HepG2 (cell line): ENCODE measurements at regions not wholly inside any gene's neighbourhood (a gene's known extent, or its start where the extent isn't known, plus 50 kb on each side); places are given as distances from the start of the nearest gene placed in this dataset.

Experiments
- ATAC-seq: fragments of 200-7000 bp; cut with Tn5 transposase; 3 replicates; pipeline ENCODE4 v1.9.1; 2020; ENCODE audit warnings: mild to moderate bottlenecking, moderate library complexity
- BruUV-seq: library from RNA; stranded (reverse); fragments of 400-500 nt; replicated peaks from 2 replicates; lab custom pipeline; 2021; lab: Mats Ljungman, UMichigan
- CTCF ChIA-PET: fragments of 300-600 bp; formaldehyde crosslinking; extraction: SDS; loops from one replicate; lab custom pipeline; 2021; ENCODE audit warnings: low total read pairs, inconsistent platforms, low intra/inter-chr PET ratio; lab: Yijun Ruan, JAX
- POLR2A ChIA-PET: fragments of 350-600 bp; sonication (Branson Sonifier 250); formaldehyde crosslinking; loops from one replicate; lab custom pipeline; 2020; ENCODE audit warnings: antibody characterized with exemption, inconsistent platforms; lab: Yijun Ruan, JAX
- DNase-seq: peaks from one replicate; pipeline ENCODE4 v3.0.0-alpha.2; 2015; ENCODE audit warnings: low spot score
- FAIRE-seq: peaks from 3 replicates; lab custom pipeline; 2011; peaks lifted over from hg19 to GRCh38; lab: Jason Lieb, UNC
- H2AFZ ChIP-seq: one replicate; pipeline ENCODE4 v1.6.1; 2011; ENCODE audit warnings: low read length, inconsistent platforms
- H3K27ac ChIP-seq: fragments of 300-600 bp; 3 replicates; pipeline ENCODE4 v1.8.0; 2011; ENCODE audit warnings: mixed run types, mild to moderate bottlenecking, mixed read lengths, low read length, inconsistent platforms; ENCODE audit not compliant: insufficient read depth; ENCODE audit errors: extremely low read length
- H3K27me3 ChIP-seq, 2 experiments: fragments of 200-600 bp in 1 of 2; 2 replicates in 1 of 2; 3 replicates in 1 of 2; pipeline versions ENCODE4 v1.6.0 to v1.8.0; 2011; ENCODE audit warnings: low read length in 2 of 2, mild to moderate bottlenecking in 2 of 2, moderate library complexity in 2 of 2, inconsistent platforms in 1 of 2; ENCODE audit not compliant: insufficient read depth in 2 of 2, control insufficient read depth in 1 of 2
- H3K36me3 ChIP-seq, 2 experiments: fragments of 200-600 bp in 1 of 2; replicated peaks in 1 of 2; 2 replicates in 1 of 2; 3 replicates in 1 of 2; pipeline versions ENCODE4 v1.5.1 to v1.8.0; 2011; ENCODE audit warnings: low read length in 2 of 2, inconsistent platforms in 1 of 2; ENCODE audit not compliant: insufficient read depth in 2 of 2, control insufficient read depth in 1 of 2
- H3K4me1 ChIP-seq: 2 replicates; pipeline ENCODE4 v1.5.1; 2012; ENCODE audit warnings: low read length, inconsistent platforms; ENCODE audit not compliant: insufficient read depth
- H3K4me2 ChIP-seq: 2 replicates; pipeline ENCODE4 v1.6.0; 2011; ENCODE audit warnings: low read depth, low read length, inconsistent platforms
- H3K4me3 ChIP-seq, 3 experiments: fragments of 200-600 bp in 1 of 3; sonication (generic), shearing (Covaris generic) in 1 of 3; replicated peaks in 1 of 3; 2 replicates each; pipeline ENCODE4 v1.5.1; 2011 to 2016; ENCODE audit warnings: low read length in 3 of 3, inconsistent platforms in 2 of 3, low read depth in 2 of 3, mild to moderate bottlenecking in 2 of 3, control low read depth in 1 of 3, mixed read lengths in 1 of 3; ENCODE audit not compliant: insufficient read depth in 1 of 3
- H3K79me2 ChIP-seq: one replicate; pipeline ENCODE4 v1.6.1; 2011; ENCODE audit warnings: low read length, inconsistent platforms; ENCODE audit not compliant: insufficient read depth
- H3K9ac ChIP-seq: 2 replicates; pipeline ENCODE4 v1.6.0; 2011; ENCODE audit warnings: mild to moderate bottlenecking, low read depth, low read length, inconsistent platforms; ENCODE audit not compliant: insufficient read depth
- H3K9me3 ChIP-seq: 2 replicates; pipeline ENCODE4 v1.5.1; 2012; ENCODE audit warnings: mild to moderate bottlenecking, low read length
- H4K20me1 ChIP-seq: 2 replicates; pipeline ENCODE4 v1.6.0; 2011; ENCODE audit warnings: inconsistent platforms, mild to moderate bottlenecking, low read length, moderate library complexity; ENCODE audit not compliant: insufficient read depth
- CAMTA2 ChIP-seq: sonication (generic); formaldehyde crosslinking; IDR thresholded peaks from 2 replicates; pipeline ENCODE4 v1.4.0; 2020; ENCODE audit warnings: mild to moderate bottlenecking, missing genetic modification reagents, borderline replicate concordance
- MAF1 ChIP-seq: sonication (generic); formaldehyde crosslinking; IDR thresholded peaks from 2 replicates; pipeline ENCODE4 v1.5.0; 2020; ENCODE audit warnings: missing genetic modification reagents, borderline replicate concordance
- MEIS2 ChIP-seq: sonication (generic); formaldehyde crosslinking; IDR thresholded peaks from 2 replicates; pipeline ENCODE4 v1.9.0; 2021; ENCODE audit warnings: mild to moderate bottlenecking, missing genetic modification reagents
- PHF21A ChIP-seq: sonication (generic); formaldehyde crosslinking; IDR thresholded peaks from 2 replicates; pipeline ENCODE4 v1.5.0; 2020; ENCODE audit warnings: mild to moderate bottlenecking, missing genetic modification reagents
- ZMYM3 ChIP-seq: sonication (generic); formaldehyde crosslinking; IDR thresholded peaks from 2 replicates; pipeline ENCODE4 v1.5.1; 2020; ENCODE audit warnings: mild to moderate bottlenecking, missing genetic modification reagents
- ZNF138 ChIP-seq: sonication (generic); formaldehyde crosslinking; IDR thresholded peaks from 2 replicates; pipeline ENCODE4 v1.5.0; 2020; ENCODE audit warnings: mild to moderate bottlenecking, low read depth, missing genetic modification reagents
- ZNF761 ChIP-seq: sonication (generic); formaldehyde crosslinking; conservative IDR thresholded peaks from 2 replicates; pipeline ENCODE4 v1.4.0; 2020; ENCODE audit warnings: mild to moderate bottlenecking, missing genetic modification reagents
- whole genome bisulfite sequencing: methylation state at CpG from one replicate; pipeline ENCODE4 v1.1.6; 2017; ENCODE audit warnings: low lambda C conversion rate; 5-methylcytosine and 5-hydroxymethylcytosine counted together
- in situ Hi-C: cut with HindIII; loops from 2 replicates; pipeline ENCODE4 v1.10.0; 2017; ENCODE audit warnings: low pct_unique_long_range_greater_than_20kb; ENCODE audit not compliant: extremely low pct_ligation_motif_present
- intact Hi-C: fragments of 100-400 bp; cut with micrococcal nuclease; formaldehyde crosslinking; loops from one replicate; pipeline ENCODE4 v1.10.0; 2022; ENCODE audit not compliant: unreplicated experiment
- TF ChIP-seq, protein P1 (sequence below): sonication (generic); formaldehyde crosslinking; IDR thresholded peaks from 2 replicates; pipeline ENCODE4 v1.5.0; 2020; ENCODE audit warnings: missing genetic modification reagents
- TF ChIP-seq, protein P2 (sequence below): sonication (generic); formaldehyde crosslinking; IDR thresholded peaks from 2 replicates; pipeline ENCODE4 v1.4.0; 2020; ENCODE audit warnings: mild to moderate bottlenecking, missing genetic modification reagents

DNA sequence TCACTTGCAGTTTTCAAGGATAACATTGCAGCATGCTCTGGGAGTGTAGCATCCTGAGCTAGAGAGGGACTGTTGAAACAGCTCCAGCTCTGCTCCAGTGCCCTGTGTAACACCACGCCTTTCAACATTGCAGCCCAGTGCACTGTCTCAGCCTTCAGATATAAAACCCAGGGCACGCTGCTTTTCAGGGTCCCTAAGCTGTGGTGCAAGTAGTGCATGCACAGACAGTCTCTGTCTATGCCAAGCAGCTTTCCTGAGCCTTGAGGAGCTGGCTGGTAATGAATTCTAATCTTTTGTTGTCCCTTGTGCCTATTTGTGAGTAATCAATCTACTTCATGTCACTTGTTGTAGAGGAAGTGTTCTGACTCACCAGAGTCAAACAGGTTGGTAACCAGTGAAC lies 897.0 kb downstream of the ARAP2 start:
- Histone ChIP-seq H3K9me3 (peaks cover 66% of the 10 kb centered on the region), H4K20me1 (no peaks in the 10 kb centered on the region), H3K9ac (no peak overlapping the region), H3K36me3 (no peaks in the 10 kb centered on the region), H3K27ac (no peak overlapping the region), H3K4me3 (no peak overlapping the region), H3K4me1 (no peaks in the 10 kb centered on the region), H3K4me2 (no peak overlapping the region), H3K79me2 (no peaks in the 10 kb centered on the region), H3K27me3 (no peaks in the 10 kb centered on the region), H2AFZ (no peak overlapping the region)
- TF ChIP-seq, protein P1, sequence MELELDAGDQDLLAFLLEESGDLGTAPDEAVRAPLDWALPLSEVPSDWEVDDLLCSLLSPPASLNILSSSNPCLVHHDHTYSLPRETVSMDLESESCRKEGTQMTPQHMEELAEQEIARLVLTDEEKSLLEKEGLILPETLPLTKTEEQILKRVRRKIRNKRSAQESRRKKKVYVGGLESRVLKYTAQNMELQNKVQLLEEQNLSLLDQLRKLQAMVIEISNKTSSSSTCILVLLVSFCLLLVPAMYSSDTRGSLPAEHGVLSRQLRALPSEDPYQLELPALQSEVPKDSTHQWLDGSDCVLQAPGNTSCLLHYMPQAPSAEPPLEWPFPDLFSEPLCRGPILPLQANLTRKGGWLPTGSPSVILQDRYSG (CRISPR knock-in tag), result no peak
- TF ChIP-seq PHF21A (CRISPR knock-in tag) (no peak), ZNF761 (CRISPR knock-in tag) (no peak), ZMYM3 (CRISPR knock-in tag) (no peak), MAF1 (no peak), CAMTA2 (CRISPR knock-in tag) (no peak), ZNF138 (no peak), MEIS2 (no peak)
- TF ChIP-seq, protein P2, sequence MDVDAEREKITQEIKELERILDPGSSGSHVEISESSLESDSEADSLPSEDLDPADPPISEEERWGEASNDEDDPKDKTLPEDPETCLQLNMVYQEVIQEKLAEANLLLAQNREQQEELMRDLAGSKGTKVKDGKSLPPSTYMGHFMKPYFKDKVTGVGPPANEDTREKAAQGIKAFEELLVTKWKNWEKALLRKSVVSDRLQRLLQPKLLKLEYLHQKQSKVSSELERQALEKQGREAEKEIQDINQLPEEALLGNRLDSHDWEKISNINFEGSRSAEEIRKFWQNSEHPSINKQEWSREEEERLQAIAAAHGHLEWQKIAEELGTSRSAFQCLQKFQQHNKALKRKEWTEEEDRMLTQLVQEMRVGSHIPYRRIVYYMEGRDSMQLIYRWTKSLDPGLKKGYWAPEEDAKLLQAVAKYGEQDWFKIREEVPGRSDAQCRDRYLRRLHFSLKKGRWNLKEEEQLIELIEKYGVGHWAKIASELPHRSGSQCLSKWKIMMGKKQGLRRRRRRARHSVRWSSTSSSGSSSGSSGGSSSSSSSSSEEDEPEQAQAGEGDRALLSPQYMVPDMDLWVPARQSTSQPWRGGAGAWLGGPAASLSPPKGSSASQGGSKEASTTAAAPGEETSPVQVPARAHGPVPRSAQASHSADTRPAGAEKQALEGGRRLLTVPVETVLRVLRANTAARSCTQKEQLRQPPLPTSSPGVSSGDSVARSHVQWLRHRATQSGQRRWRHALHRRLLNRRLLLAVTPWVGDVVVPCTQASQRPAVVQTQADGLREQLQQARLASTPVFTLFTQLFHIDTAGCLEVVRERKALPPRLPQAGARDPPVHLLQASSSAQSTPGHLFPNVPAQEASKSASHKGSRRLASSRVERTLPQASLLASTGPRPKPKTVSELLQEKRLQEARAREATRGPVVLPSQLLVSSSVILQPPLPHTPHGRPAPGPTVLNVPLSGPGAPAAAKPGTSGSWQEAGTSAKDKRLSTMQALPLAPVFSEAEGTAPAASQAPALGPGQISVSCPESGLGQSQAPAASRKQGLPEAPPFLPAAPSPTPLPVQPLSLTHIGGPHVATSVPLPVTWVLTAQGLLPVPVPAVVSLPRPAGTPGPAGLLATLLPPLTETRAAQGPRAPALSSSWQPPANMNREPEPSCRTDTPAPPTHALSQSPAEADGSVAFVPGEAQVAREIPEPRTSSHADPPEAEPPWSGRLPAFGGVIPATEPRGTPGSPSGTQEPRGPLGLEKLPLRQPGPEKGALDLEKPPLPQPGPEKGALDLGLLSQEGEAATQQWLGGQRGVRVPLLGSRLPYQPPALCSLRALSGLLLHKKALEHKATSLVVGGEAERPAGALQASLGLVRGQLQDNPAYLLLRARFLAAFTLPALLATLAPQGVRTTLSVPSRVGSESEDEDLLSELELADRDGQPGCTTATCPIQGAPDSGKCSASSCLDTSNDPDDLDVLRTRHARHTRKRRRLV, result no peak
- in situ Hi-C loops (no loop called here), intact Hi-C loops (no loop called here)
- 4% methylated on average over 2 of the region's 2 CpGs for WGBS
- FAIRE-seq, result no peak
- no peak for DNase-seq
- POLR2A ChIA-PET, result no interaction called here
- CTCF ChIA-PET, result no interaction called here
- no TSS peak for BruUV-seq
- ATAC-seq, result no peak
